ENCODE measurements at regions not wholly inside any gene's neighbourhood (a gene's known extent, or its start where the extent isn't known, plus 50 kb on each side); places are given as distances from the start of the nearest gene placed in this dataset.
"Not testable (repeated sequence)": the region's sequence is repeated elsewhere in the genome, so short reads cannot be mapped to it uniquely, and the experiment has no call there.

- Histone ChIP-seq H3K4me3 (ENCODE audit: insufficient read length, low read depth) (no peak overlapping the region), H3K27me3 (ENCODE audit: insufficient read depth, insufficient read length) (no peaks in the 10 kb centered on the region), H3K36me3 (ENCODE audit: insufficient read depth, insufficient read length, low read length) (no peaks in the 10 kb centered on the region), H3K9ac (ENCODE audit: insufficient read length, low read depth) (no peak overlapping the region), H3K4me1 (ENCODE audit: insufficient read depth, insufficient read length) (no peaks in the 10 kb centered on the region), H3K9me3 (ENCODE audit: insufficient read depth, low read length) (peaks cover under 1% of the 10 kb centered on the region; the same call in 1 of the 2 replicates)
- no peak for DNase-seq (ENCODE audit: low read depth, low spot score)
- no peak for TF ChIP-seq ZNF274 (IDR thresholded peaks at IDR 0.05; ENCODE audit: low read depth, low read length)
- TF ChIP-seq YY1 (IDR thresholded peaks at IDR 0.05; ENCODE audit: insufficient read depth, insufficient read length), result no peak
- no peak for TF ChIP-seq SUZ12 (IDR thresholded peaks at IDR 0.05; ENCODE audit: extremely low read depth, insufficient read depth, insufficient read length)
Measured at GRCh38 chr11:50169634-50170033, 137.0 kb downstream of the OR4C45 start.

GRCh38 chr11:50170115-50170514, 137.4 kb downstream of the OR4C45 start:
- H3K36me3 ChIP-seq (ENCODE audit: insufficient read depth, insufficient read length, low read length), result no peaks in the 10 kb centered on the region
- H3K9me3 ChIP-seq (ENCODE audit: insufficient read depth, low read length), result no peaks in the 10 kb centered on the region
- H3K27me3 ChIP-seq (ENCODE audit: insufficient read depth, insufficient read length), result no peaks in the 10 kb centered on the region
- H3K4me1 ChIP-seq (ENCODE audit: insufficient read depth, insufficient read length), result no peaks in the 10 kb centered on the region
- H3K4me3 ChIP-seq (ENCODE audit: insufficient read length, low read depth), result no peak overlapping the region
- no peak for DNase-seq (ENCODE audit: low read depth, low spot score)
- H3K9ac ChIP-seq (ENCODE audit: insufficient read length, low read depth), result no peak overlapping the region
- TF ChIP-seq ZNF274 (IDR thresholded peaks at IDR 0.05; ENCODE audit: low read depth, low read length) (no peak), YY1 (IDR thresholded peaks at IDR 0.05; ENCODE audit: insufficient read depth, insufficient read length) (no peak), SUZ12 (IDR thresholded peaks at IDR 0.05; ENCODE audit: extremely low read depth, insufficient read depth, insufficient read length) (no peak)

- Histone ChIP-seq H3K9me3 (ENCODE audit: insufficient read depth, low read length) (no peaks in the 10 kb centered on the region), H3K9ac (ENCODE audit: insufficient read length, low read depth) (no peak overlapping the region), H3K4me1 (ENCODE audit: insufficient read depth, insufficient read length) (no peaks in the 10 kb centered on the region), H3K4me3 (ENCODE audit: insufficient read length, low read depth) (no peak overlapping the region), H3K36me3 (ENCODE audit: insufficient read depth, insufficient read length, low read length) (no peaks in the 10 kb centered on the region), H3K27me3 (ENCODE audit: insufficient read depth, insufficient read length) (no peaks in the 10 kb centered on the region)
- DNase-seq (ENCODE audit: low read depth, low spot score), result no peak
- no peak for TF ChIP-seq YY1 (IDR thresholded peaks at IDR 0.05; ENCODE audit: insufficient read depth, insufficient read length)
- no peak for TF ChIP-seq SUZ12 (IDR thresholded peaks at IDR 0.05; ENCODE audit: extremely low read depth, insufficient read depth, insufficient read length)
- TF ChIP-seq ZNF274 (IDR thresholded peaks at IDR 0.05; ENCODE audit: low read depth, low read length), result no peak
Measured at GRCh38 chr11:50174189-50174588, 141.5 kb downstream of the OR4C45 start.

GRCh38 chr11:50174975-50175374, 142.3 kb downstream of the OR4C45 start:
- TF ChIP-seq ZNF274 (IDR thresholded peaks at IDR 0.05; ENCODE audit: low read depth, low read length) (no peak), YY1 (IDR thresholded peaks at IDR 0.05; ENCODE audit: insufficient read depth, insufficient read length) (no peak), SUZ12 (IDR thresholded peaks at IDR 0.05; ENCODE audit: extremely low read depth, insufficient read depth, insufficient read length) (no peak)
- Histone ChIP-seq H3K36me3 (ENCODE audit: insufficient read depth, insufficient read length, low read length) (no peaks in the 10 kb centered on the region), H3K9me3 (ENCODE audit: insufficient read depth, low read length) (no peaks in the 10 kb centered on the region), H3K4me1 (ENCODE audit: insufficient read depth, insufficient read length) (no peaks in the 10 kb centered on the region), H3K4me3 (ENCODE audit: insufficient read length, low read depth) (no peak overlapping the region), H3K27me3 (ENCODE audit: insufficient read depth, insufficient read length) (no peaks in the 10 kb centered on the region), H3K9ac (ENCODE audit: insufficient read length, low read depth) (no peak overlapping the region)
- no peak for DNase-seq (ENCODE audit: low read depth, low spot score)

GRCh38 chr11:50178737-50179136, 146.1 kb downstream of the OR4C45 start:
- TF ChIP-seq YY1 (IDR thresholded peaks at IDR 0.05; ENCODE audit: insufficient read depth, insufficient read length) (no peak), ZNF274 (IDR thresholded peaks at IDR 0.05; ENCODE audit: low read depth, low read length) (no peak), SUZ12 (IDR thresholded peaks at IDR 0.05; ENCODE audit: extremely low read depth, insufficient read depth, insufficient read length) (no peak)
- H3K36me3 ChIP-seq (ENCODE audit: insufficient read depth, insufficient read length, low read length), result no peaks in the 10 kb centered on the region
- no peaks in the 10 kb centered on the region; the same call in 1 of the 2 replicates for H3K9me3 ChIP-seq (ENCODE audit: insufficient read depth, low read length)
- no peak overlapping the region for H3K4me3 ChIP-seq (ENCODE audit: insufficient read length, low read depth)
- no peaks in the 10 kb centered on the region for H3K27me3 ChIP-seq (ENCODE audit: insufficient read depth, insufficient read length)
- no peak for DNase-seq (ENCODE audit: low read depth, low spot score)
- no peak overlapping the region for H3K9ac ChIP-seq (ENCODE audit: insufficient read length, low read depth)
- no peaks in the 10 kb centered on the region for H3K4me1 ChIP-seq (ENCODE audit: insufficient read depth, insufficient read length)

GRCh38 chr11:50181334-50181733, 148.7 kb downstream of the OR4C45 start:
- no peak for DNase-seq (ENCODE audit: low read depth, low spot score)
- H3K4me1 ChIP-seq (ENCODE audit: insufficient read depth, insufficient read length), result no peaks in the 10 kb centered on the region
- no peaks in the 10 kb centered on the region for H3K36me3 ChIP-seq (ENCODE audit: insufficient read depth, insufficient read length, low read length)
- no peak overlapping the region for H3K4me3 ChIP-seq (ENCODE audit: insufficient read length, low read depth)
- no peak overlapping the region for H3K9ac ChIP-seq (ENCODE audit: insufficient read length, low read depth)
- TF ChIP-seq SUZ12 (IDR thresholded peaks at IDR 0.05; ENCODE audit: extremely low read depth, insufficient read depth, insufficient read length) (no peak), YY1 (IDR thresholded peaks at IDR 0.05; ENCODE audit: insufficient read depth, insufficient read length) (no peak), ZNF274 (IDR thresholded peaks at IDR 0.05; ENCODE audit: low read depth, low read length) (no peak)
- no peaks in the 10 kb centered on the region; the same call in 1 of the 2 replicates for H3K9me3 ChIP-seq (ENCODE audit: insufficient read depth, low read length)
- no peaks in the 10 kb centered on the region for H3K27me3 ChIP-seq (ENCODE audit: insufficient read depth, insufficient read length)

- Histone ChIP-seq H3K9me3 (ENCODE audit: insufficient read depth, low read length) (no peaks in the 10 kb centered on the region; the same call in 1 of the 2 replicates), H3K27me3 (ENCODE audit: insufficient read depth, insufficient read length) (no peaks in the 10 kb centered on the region), H3K9ac (ENCODE audit: insufficient read length, low read depth) (no peak overlapping the region), H3K4me1 (ENCODE audit: insufficient read depth, insufficient read length) (no peaks in the 10 kb centered on the region), H3K36me3 (ENCODE audit: insufficient read depth, insufficient read length, low read length) (no peaks in the 10 kb centered on the region), H3K4me3 (ENCODE audit: insufficient read length, low read depth) (no peak overlapping the region)
- no peak for DNase-seq (ENCODE audit: low read depth, low spot score)
- TF ChIP-seq YY1 (IDR thresholded peaks at IDR 0.05; ENCODE audit: insufficient read depth, insufficient read length) (no peak), ZNF274 (IDR thresholded peaks at IDR 0.05; ENCODE audit: low read depth, low read length) (no peak), SUZ12 (IDR thresholded peaks at IDR 0.05; ENCODE audit: extremely low read depth, insufficient read depth, insufficient read length) (no peak)
Measured at GRCh38 chr11:50182486-50182885, 149.8 kb downstream of the OR4C45 start.

- H3K36me3 ChIP-seq (ENCODE audit: insufficient read depth, insufficient read length, low read length); H3K9ac ChIP-seq (ENCODE audit: insufficient read length, low read depth); H3K4me1 ChIP-seq (ENCODE audit: insufficient read depth, insufficient read length); H3K9me3 ChIP-seq (ENCODE audit: insufficient read depth, low read length); H3K4me3 ChIP-seq (ENCODE audit: insufficient read length, low read depth); DNase-seq (ENCODE audit: low read depth, low spot score); H3K27me3 ChIP-seq (ENCODE audit: insufficient read depth, insufficient read length): not testable (repeated sequence)
Measured at GRCh38 chr11:50183170-50183569, 150.5 kb downstream of the OR4C45 start.

Measured in NT2/D1 (cell line).